Activated CD4-positive, alpha-beta memory T cell treated with anti-CD3 and anti-CD28 coated beads for 36 hours (primary cell): ENCODE measurements at regions not wholly inside any gene's neighbourhood (a gene's known extent, or its start where the extent isn't known, plus 50 kb on each side); places are given as distances from the start of the nearest gene placed in this dataset.

Source experiments
- CTCF ChIA-PET: fragments of 350-600 bp; sonication (Branson Sonifier 250); formaldehyde crosslinking; loops from one replicate; lab custom pipeline; 2021; ENCODE audit warnings: antibody characterized with exemption, inconsistent platforms; lab: Charles Lee
- POLR2A ChIA-PET: fragments of 350-600 bp; sonication (Branson Sonifier 250); formaldehyde crosslinking; loops from one replicate; lab custom pipeline; 2021; ENCODE audit warnings: antibody characterized with exemption; lab: Charles Lee
- DNase-seq: peaks from one replicate; pipeline ENCODE4 v3.0.0-alpha.2; 2020
- H3K27ac Mint-ChIP-seq: one replicate; pipeline ENCODE4 v1.8.0; 2021; ENCODE audit warnings: mixed read lengths
- H3K27me3 Mint-ChIP-seq: one replicate; pipeline ENCODE4 v1.8.0; 2021; ENCODE audit warnings: mixed read lengths
- H3K36me3 Mint-ChIP-seq: one replicate; pipeline ENCODE4 v1.8.0; 2021; ENCODE audit warnings: mixed read lengths
- H3K4me1 Mint-ChIP-seq: one replicate; pipeline ENCODE4 v1.8.0; 2021; ENCODE audit warnings: low read depth, mixed read lengths
- H3K4me3 Mint-ChIP-seq: one replicate; pipeline ENCODE4 v1.8.0; 2021; ENCODE audit warnings: mild to moderate bottlenecking, mixed read lengths
- H3K9me3 Mint-ChIP-seq: one replicate; pipeline ENCODE4 v1.8.0; 2021; ENCODE audit warnings: mixed read lengths
- intact Hi-C: fragments of 100-400 bp; cut with micrococcal nuclease; formaldehyde crosslinking; loops from one replicate; pipeline ENCODE4 v1.15.1; 2023

DNA sequence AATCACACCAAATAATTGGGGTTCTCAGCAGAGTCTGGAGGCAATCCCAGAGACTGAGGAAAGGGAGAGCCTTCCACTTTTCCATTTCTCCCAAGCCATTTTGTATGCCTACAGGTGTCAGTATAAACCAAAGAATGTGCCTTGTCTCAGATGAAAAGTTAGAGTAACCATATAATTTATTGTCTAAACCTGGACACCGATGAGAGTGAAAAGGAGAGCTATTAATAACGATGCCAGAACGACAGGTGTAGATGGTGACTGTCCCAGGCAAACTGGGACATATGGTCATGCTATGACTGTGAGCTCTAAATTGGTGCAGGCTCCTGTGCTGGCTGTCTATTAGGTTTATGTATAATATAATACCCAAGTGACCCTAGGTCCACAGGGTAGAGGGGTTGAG, 219.6 kb downstream of the ARHGAP12 start:
- CTCF ChIA-PET = interaction anchor here (0.5 to 2.1 kb wide), 6 partner anchors 60 to 1039 kb away, joined by 3 to 5 read pairs (median 4); no protein-coding TSS in a partner anchor
- peaks cover 28% of the 10 kb centered on the region for H3K9me3 Mint-ChIP-seq
- POLR2A ChIA-PET = no interaction called here
- H3K36me3 Mint-ChIP-seq = peaks cover 6% of the 10 kb centered on the region
- no peak for DNase-seq
- no peaks in the 10 kb centered on the region for H3K27me3 Mint-ChIP-seq
- H3K4me3 Mint-ChIP-seq = no peak overlapping the region
- peaks cover 24% of the 10 kb centered on the region for H3K4me1 Mint-ChIP-seq
- no peak overlapping the region for H3K27ac Mint-ChIP-seq
- intact Hi-C loops = loop anchor here (5.0 to 10.0 kb wide), 3 partner anchors 364 to 677 kb away; partner anchors contain the start of gene ZNF438

DNA sequence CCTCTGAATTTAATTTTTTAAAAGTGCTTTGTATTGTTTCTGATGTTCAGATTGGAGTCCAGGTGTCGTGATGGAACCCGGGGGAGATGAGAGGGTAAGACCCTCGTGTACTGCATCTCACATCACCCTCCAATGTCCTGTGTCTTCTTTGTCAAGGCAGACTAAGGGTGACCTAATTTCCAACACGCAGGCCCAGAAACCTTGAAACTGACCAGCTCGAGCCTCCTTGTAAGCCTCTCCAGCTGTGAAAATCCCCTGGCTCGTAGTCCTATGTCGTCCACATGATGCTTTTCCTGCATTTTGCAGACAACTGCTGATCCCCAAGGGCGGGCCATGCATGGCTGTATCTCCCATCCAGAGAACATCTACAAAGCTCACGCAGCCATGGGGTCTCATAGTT, 220.2 kb downstream of the ARHGAP12 start:
- intact Hi-C loops = loop anchor here (5.0 to 10.0 kb wide), 3 partner anchors 364 to 676 kb away; partner anchors contain the start of gene ZNF438
- Mint-ChIP-seq H3K4me3 (no peak overlapping the region), H3K9me3 (peaks cover 26% of the 10 kb centered on the region), H3K36me3 (peaks cover 6% of the 10 kb centered on the region), H3K27me3 (no peaks in the 10 kb centered on the region), H3K27ac (peak overlapping the region; percentile 84), H3K4me1 (peaks cover 24% of the 10 kb centered on the region)
- DNase-seq = no peak
- ChIA-PET POLR2A (no interaction called here), CTCF (interaction anchor here (0.5 to 2.1 kb wide), 5 partner anchors 61 to 1038 kb away, joined by 3 to 5 read pairs (median 4); no protein-coding TSS in a partner anchor)

DNA sequence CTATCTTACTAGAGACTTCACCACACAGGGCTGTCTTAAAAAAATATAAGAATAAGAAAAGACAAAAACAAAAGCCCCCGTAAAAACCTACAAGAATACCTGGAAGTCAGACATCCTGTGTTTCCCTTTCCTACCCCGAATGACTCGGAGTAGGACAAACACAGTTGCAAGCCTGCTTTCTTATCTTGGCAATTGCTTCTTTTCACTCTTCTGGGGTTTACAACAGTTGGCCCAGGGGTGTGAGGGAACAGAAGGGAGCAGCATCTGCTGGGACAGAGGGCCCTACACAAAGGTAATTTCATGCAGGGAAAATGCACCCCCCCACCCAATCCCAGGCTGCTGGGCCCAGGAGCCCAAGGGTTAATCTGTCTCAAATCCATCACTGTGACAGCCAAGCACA, 220.6 kb downstream of the ARHGAP12 start:
- H3K4me3 Mint-ChIP-seq = peak overlapping the region; percentile 14
- peaks cover 6% of the 10 kb centered on the region for H3K36me3 Mint-ChIP-seq
- CTCF ChIA-PET = interaction anchor here (1.1 to 2.5 kb wide), 3 partner anchors 62 to 102 kb away, joined by 4 to 9 read pairs (median 5); no protein-coding TSS in a partner anchor

DNA sequence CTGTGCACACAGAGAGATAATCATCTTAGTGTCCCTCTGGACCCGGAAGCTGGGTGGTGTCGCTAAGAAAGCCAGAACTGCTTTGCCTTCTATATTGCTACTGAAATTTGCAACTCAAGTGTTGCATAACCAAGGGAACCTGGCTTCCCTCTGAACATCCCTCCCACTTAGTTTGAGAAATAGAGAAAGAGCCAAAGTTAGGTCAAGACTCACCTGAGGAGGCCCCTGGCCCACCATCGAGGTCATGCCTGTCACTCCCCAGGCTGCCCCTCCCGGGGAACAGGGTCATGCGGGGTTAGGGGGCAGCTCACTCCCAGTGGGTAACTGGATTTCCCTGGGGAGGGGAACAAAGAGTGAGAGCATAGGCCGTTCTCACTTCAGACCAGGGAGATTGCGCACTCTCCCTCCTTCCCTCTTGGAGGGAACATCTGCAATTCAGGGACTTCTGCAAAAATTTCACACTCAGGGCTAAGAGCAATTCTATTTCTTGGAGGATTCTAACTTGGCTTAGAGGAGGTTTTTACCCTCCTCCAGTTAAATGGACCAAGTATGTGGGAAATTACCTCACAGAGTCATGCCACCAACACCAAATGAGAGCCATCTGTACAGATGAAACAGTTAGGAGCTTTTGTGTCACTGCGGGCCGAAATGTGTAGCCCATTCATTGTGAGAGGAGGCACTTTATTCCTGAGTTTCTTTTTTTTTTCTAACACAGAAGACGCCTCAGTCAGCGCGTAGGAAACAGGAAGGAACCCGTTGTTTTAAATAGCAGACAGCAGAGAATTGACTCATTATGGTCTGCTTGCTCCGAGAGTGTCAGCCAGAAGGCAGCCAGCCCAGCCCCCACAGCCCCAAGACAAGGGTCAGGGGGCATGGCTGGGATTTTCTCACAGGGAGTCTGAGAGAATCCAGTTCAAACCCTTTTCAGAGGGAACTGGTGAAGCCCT, 221.3 kb downstream of the ARHGAP12 start:
- Mint-ChIP-seq H3K27me3 (no peaks in the 10 kb centered on the region), H3K4me3 (peak overlapping the region; percentile 23), H3K36me3 (peaks cover 6% of the 10 kb centered on the region), H3K9me3 (peaks cover 24% of the 10 kb centered on the region), H3K4me1 (peaks cover 24% of the 10 kb centered on the region), H3K27ac (peak overlapping the region; percentile 84)
- intact Hi-C loops = loop anchor here (1.0 to 10.0 kb wide), 8 partner anchors 19 to 675 kb away; partner anchors contain the start of gene ZNF438
- DNase-seq = peak; percentile 81
- ChIA-PET POLR2A (interaction anchor here (1.0 to 1.3 kb wide), 2 partner anchors 38 to 53 kb away, joined by 5 to 11 read pairs; no protein-coding TSS in a partner anchor), CTCF (interaction anchor here (2.5 kb wide), 1 partner anchor 63 kb away, joined by 9 read pairs; no protein-coding TSS in a partner anchor)

More for the DNA sequence above, 220.6 kb downstream of the ARHGAP12 start:
- Mint-ChIP-seq H3K9me3 (peaks cover 28% of the 10 kb centered on the region), H3K27ac (peak overlapping the region; percentile 84), H3K4me1 (peaks cover 24% of the 10 kb centered on the region), H3K27me3 (no peaks in the 10 kb centered on the region)
- POLR2A ChIA-PET = interaction anchor here (1.0 to 1.3 kb wide), 2 partner anchors 38 to 52 kb away, joined by 5 to 11 read pairs; no protein-coding TSS in a partner anchor
- intact Hi-C loops = loop anchor here (5.0 to 10.0 kb wide), 3 partner anchors 363 to 676 kb away; partner anchors contain the start of gene ZNF438
- DNase-seq = no peak

DNA sequence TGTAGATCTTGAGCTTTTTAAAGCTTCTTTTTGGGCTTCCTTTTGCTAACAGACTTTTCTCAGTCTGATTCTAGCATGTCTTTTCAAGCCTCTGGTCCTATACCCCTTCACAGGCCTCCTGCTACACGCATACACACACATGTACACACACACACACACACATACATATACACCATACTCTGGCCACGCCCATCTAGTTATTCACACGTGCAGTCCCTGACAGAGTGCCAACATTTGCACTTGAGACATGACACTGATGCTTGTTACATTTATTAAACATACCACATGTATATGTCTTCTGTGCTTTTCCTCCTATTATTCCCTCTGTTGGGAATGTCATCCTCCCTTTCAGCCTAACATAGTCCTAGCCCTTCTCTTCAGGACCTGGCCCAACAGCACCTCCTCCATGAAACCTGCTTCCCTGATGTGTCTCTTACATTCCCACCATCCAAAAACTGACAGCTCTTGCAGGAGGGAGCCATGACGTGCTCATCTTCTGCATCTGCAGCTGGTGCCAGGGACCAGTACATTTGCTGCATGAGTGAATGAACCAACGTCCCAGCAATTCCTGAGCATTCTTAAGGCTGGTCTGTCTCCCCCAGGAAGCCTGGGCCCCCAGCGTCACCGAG, 222.1 kb downstream of the ARHGAP12 start:
- peaks cover 18% of the 10 kb centered on the region for H3K9me3 Mint-ChIP-seq
- peaks cover 3% of the 10 kb centered on the region for H3K36me3 Mint-ChIP-seq
- intact Hi-C loops = loop anchor here (1.0 to 10.0 kb wide), 8 partner anchors 18 to 674 kb away; partner anchors contain the start of gene ZNF438
- CTCF ChIA-PET = interaction anchor here (2.5 kb wide), 1 partner anchor 64 kb away, joined by 9 read pairs; no protein-coding TSS in a partner anchor
- no peak for DNase-seq
- POLR2A ChIA-PET = interaction anchor here (1.3 kb wide), 1 partner anchor 39 kb away, joined by 5 read pairs; no protein-coding TSS in a partner anchor
- peaks cover 24% of the 10 kb centered on the region for H3K4me1 Mint-ChIP-seq
- H3K4me3 Mint-ChIP-seq = no peak overlapping the region
- no peaks in the 10 kb centered on the region for H3K27me3 Mint-ChIP-seq
- peak overlapping the region; percentile 84 for H3K27ac Mint-ChIP-seq

DNA sequence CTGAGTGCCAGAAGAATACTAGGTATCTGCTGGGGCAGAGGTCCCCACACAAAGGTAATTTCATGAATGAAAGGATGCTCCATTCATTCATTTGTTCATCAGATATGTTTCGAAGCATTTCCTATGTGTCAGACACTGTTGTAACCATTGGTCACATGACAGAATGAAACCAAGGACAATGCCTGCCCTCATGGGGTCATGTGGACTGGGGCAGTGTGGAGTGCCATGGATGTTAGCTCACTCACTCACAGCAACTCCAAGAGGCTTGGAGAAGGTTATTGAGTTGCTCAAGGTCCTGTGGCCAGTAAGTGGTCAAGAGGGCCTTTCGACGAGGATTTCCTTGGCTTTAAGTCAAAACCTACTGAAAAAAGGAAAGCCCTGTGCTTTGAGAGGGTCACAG, 223.5 kb downstream of the ARHGAP12 start:
- intact Hi-C loops = loop anchor here (5.0 to 10.0 kb wide), 3 partner anchors 360 to 673 kb away; partner anchors contain the start of gene ZNF438
- POLR2A ChIA-PET = no interaction called here
- Mint-ChIP-seq H3K4me3 (no peak overlapping the region), H3K4me1 (peaks cover 24% of the 10 kb centered on the region), H3K36me3 (peaks cover 3% of the 10 kb centered on the region), H3K9me3 (peaks cover 10% of the 10 kb centered on the region), H3K27ac (no peak overlapping the region), H3K27me3 (no peaks in the 10 kb centered on the region)
- no peak for DNase-seq
- CTCF ChIA-PET = no interaction called here

DNA sequence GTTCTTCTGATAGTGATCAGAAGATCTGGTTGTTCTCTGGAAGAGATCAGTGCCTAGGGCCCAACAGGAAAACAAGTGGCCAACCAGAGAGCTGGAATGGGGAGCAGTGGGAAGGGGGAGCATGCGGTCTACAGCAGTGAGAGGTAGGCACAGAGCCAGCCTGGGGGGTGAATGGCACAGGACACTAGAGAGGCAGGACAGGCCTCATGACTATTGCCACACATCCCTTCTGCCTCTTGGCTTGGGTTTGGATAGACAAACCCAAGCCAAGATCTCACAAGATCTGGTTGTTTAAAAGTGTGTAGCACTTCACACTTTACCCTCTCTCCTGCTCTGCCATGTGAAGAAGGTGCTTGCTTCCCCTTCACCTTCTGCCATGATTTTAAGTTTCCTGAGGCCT, 224.4 kb downstream of the ARHGAP12 start:
- POLR2A ChIA-PET = no interaction called here

DNA sequence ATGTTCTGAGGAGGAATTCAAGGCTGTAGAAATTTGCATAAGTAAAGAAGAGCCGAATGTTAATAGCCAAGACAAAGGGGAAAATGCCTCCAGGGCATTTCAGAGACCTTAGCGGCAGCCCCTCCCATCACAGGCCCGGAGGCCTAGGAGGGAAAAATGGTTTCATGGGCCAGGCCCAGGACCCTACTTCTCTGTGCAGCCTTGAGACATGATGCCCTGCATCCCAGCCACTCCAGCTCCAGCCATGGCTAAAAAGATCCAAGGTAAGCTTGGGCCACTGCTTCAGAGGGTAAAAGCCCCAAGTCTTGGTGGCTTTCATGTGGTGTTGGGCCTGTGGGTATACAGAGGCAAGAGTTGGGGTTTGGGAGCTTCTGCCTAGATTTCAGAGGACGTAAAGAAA, 225.7 kb downstream of the ARHGAP12 start:
- intact Hi-C loops = loop anchor here (10.0 kb wide), 1 partner anchor 358 kb away; no protein-coding TSS in a partner anchor
- Mint-ChIP-seq H3K4me1 (peaks cover 16% of the 10 kb centered on the region), H3K36me3 (no peaks in the 10 kb centered on the region), H3K27me3 (no peaks in the 10 kb centered on the region), H3K9me3 (peaks cover 3% of the 10 kb centered on the region), H3K27ac (no peak overlapping the region), H3K4me3 (no peak overlapping the region)
- POLR2A ChIA-PET = no interaction called here
- CTCF ChIA-PET = no interaction called here
- no peak for DNase-seq

More for the DNA sequence above, 224.4 kb downstream of the ARHGAP12 start:
- H3K36me3 Mint-ChIP-seq = no peaks in the 10 kb centered on the region
- CTCF ChIA-PET = no interaction called here
- no peaks in the 10 kb centered on the region for H3K27me3 Mint-ChIP-seq
- no peak overlapping the region for H3K27ac Mint-ChIP-seq
- intact Hi-C loops = loop anchor here (10.0 kb wide), 1 partner anchor 359 kb away; no protein-coding TSS in a partner anchor
- no peak overlapping the region for H3K4me3 Mint-ChIP-seq
- peaks cover 24% of the 10 kb centered on the region for H3K4me1 Mint-ChIP-seq
- DNase-seq = no peak
- H3K9me3 Mint-ChIP-seq = peaks cover 3% of the 10 kb centered on the region

DNA sequence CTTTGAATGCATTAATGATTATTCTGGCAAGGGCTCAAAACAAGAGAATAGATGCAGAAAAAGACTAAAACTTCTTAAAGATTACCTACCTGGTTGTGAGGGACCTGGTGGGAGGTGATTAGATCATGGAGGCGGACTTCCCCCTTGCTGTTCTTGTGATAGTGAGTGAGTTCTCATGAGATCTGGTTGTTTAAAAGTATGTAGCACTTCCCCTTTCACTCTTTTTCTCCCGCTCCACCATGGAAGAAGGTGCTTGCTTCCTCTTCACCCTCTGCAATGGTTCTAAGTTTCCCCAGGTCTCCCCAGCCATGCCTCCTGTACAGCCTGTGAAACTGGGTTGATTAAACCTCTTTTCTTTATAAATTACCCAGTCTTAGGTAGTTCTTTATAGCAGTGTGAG, 226.6 kb downstream of the ARHGAP12 start:
- ChIA-PET CTCF (no interaction called here), POLR2A (no interaction called here)
- H3K27ac Mint-ChIP-seq = no peak overlapping the region
- H3K36me3 Mint-ChIP-seq = no peaks in the 10 kb centered on the region
- no peak overlapping the region for H3K4me3 Mint-ChIP-seq
- intact Hi-C loops = loop anchor here (10.0 kb wide), 1 partner anchor 357 kb away; no protein-coding TSS in a partner anchor
- no peak for DNase-seq
- peaks cover 7% of the 10 kb centered on the region for H3K4me1 Mint-ChIP-seq
- H3K9me3 Mint-ChIP-seq = peaks cover 3% of the 10 kb centered on the region
- no peaks in the 10 kb centered on the region for H3K27me3 Mint-ChIP-seq

DNA sequence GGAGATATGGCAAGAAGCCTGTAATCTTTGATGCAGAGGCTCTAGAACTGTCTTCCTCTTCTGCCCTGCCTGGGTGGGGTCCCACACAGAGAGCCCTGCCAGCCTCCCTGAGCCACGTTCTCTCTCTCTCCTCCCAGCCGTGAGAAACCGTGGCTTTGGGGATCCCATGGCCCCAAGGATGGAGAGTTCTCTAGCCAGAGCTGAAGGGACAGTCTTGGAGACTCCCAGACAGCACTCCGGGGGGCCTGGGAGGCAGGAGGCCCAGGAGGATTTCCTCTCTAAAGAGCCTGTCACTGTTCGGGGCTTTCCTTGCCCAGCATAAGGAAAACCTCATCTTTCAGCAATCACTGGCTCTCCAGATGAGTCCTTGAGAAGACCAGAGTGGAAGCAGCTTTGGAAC, 227.1 kb downstream of the ARHGAP12 start:
- CTCF ChIA-PET = no interaction called here

DNA sequence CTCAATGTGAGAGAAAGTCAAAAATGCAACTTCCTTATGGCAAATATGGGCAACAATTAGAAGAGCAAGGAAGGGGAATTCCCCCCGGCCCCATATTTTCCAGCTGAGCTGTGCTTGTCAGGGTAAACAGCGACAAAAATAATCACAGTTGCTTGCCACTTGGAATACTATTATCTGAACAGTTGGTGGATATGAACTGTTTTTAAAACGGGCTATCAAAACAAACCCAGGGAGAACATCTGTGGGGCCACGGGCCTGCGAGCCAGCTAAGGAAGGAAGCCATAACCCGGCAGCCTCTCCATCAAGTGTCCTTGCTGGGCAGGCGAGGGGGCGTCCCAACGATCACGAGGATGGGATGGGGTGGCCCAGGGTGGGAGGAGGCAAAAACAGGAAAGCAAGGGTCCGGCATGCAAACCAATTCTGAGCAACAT, 228.4 kb downstream of the ARHGAP12 start:
- no peak for DNase-seq
- no peaks in the 10 kb centered on the region for H3K4me1 Mint-ChIP-seq
- CTCF ChIA-PET = no interaction called here
- POLR2A ChIA-PET = interaction anchor here (1.0 kb wide), 1 partner anchor 60 kb away, joined by 3 read pairs; no protein-coding TSS in a partner anchor
- no peaks in the 10 kb centered on the region for H3K27me3 Mint-ChIP-seq
- intact Hi-C loops = loop anchor here (10.0 kb wide), 1 partner anchor 355 kb away; no protein-coding TSS in a partner anchor
- no peaks in the 10 kb centered on the region for H3K36me3 Mint-ChIP-seq
- H3K9me3 Mint-ChIP-seq = peaks cover 3% of the 10 kb centered on the region
- no peak overlapping the region for H3K4me3 Mint-ChIP-seq
- H3K27ac Mint-ChIP-seq = no peak overlapping the region

More for the DNA sequence above, 227.1 kb downstream of the ARHGAP12 start:
- peaks cover 3% of the 10 kb centered on the region for H3K9me3 Mint-ChIP-seq
- H3K4me1 Mint-ChIP-seq = peaks cover 2% of the 10 kb centered on the region
- no peak overlapping the region for H3K4me3 Mint-ChIP-seq
- no peak overlapping the region for H3K27ac Mint-ChIP-seq
- no peaks in the 10 kb centered on the region for H3K36me3 Mint-ChIP-seq
- intact Hi-C loops = loop anchor here (10.0 kb wide), 1 partner anchor 357 kb away; no protein-coding TSS in a partner anchor
- H3K27me3 Mint-ChIP-seq = no peaks in the 10 kb centered on the region
- DNase-seq = no peak
- POLR2A ChIA-PET = no interaction called here
